Activated T-helper 1 cell treated with anti-CD3 and anti-CD28 coated beads, Interleukin-12 subunit alpha, Interleukin-12 subunit beta, Interleukin-2, Interleukin-4 antibody, amounts not matched to agents 30 ng/mL and 10 ng/mL and 1 ng/mL, durations not matched to agents 14 hours and 24 hours and 36 hours (primary cell): ENCODE measurements at regions not wholly inside any gene's neighbourhood (a gene's known extent, or its start where the extent isn't known, plus 50 kb on each side); places are given as distances from the start of the nearest gene placed in this dataset.
A peak's percentile ranks its signal among the peaks of the same experiment; 100 is the strongest.

ENCODE experiments used
- DNase-seq: peaks from one replicate; pipeline ENCODE4 v3.0.0; 2021; ENCODE audit warnings: low spot score
- H3K27ac Mint-ChIP-seq: one replicate; pipeline ENCODE4 v1.8.0; 2021; ENCODE audit warnings: mild to moderate bottlenecking, mixed read lengths
- H3K27me3 Mint-ChIP-seq: one replicate; pipeline ENCODE4 v1.8.0; 2022; ENCODE audit warnings: mild to moderate bottlenecking, moderate library complexity, mixed read lengths; ENCODE audit not compliant: insufficient read depth
- H3K36me3 Mint-ChIP-seq: one replicate; pipeline ENCODE4 v1.8.0; 2021; ENCODE audit warnings: low read depth, mixed read lengths
- H3K4me1 Mint-ChIP-seq: one replicate; pipeline ENCODE4 v1.8.0; 2021; ENCODE audit warnings: low read depth, mixed read lengths
- H3K4me3 Mint-ChIP-seq: one replicate; pipeline ENCODE4 v1.8.0; 2021; ENCODE audit warnings: mild to moderate bottlenecking, moderate library complexity, mixed read lengths
- H3K9me3 Mint-ChIP-seq: one replicate; pipeline ENCODE4 v1.8.0; 2021; ENCODE audit warnings: mixed read lengths
- intact Hi-C: fragments of 100-400 bp; cut with micrococcal nuclease; formaldehyde crosslinking; loops from one replicate; pipeline ENCODE4 v1.15.1; 2024

DNA sequence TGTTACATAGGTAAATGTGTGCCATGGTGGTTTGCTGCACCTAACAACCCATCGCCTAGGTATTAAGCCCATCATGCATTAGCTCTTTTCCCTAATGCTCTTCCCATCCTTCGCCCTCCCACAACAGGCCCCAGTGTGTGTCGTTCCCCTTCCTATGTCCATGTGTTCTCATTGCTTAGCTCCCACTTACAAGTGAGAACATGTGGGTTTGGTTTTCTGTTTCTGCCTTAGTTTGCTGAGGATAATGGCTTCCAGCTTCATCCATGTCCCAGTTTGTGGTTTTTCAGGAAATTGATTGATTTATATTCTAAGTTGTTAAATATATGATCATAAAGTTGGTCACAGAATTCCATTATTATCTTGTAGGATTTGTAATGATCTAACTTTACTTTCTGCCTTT, 85.3 kb upstream of the CAST start:
- Mint-ChIP-seq H3K4me1 (no peaks in the 10 kb centered on the region), H3K27me3 (peaks cover 13% of the 10 kb centered on the region), H3K36me3 (no peaks in the 10 kb centered on the region), H3K4me3 (no peak overlapping the region), H3K9me3 (no peaks in the 10 kb centered on the region), H3K27ac (no peak overlapping the region)
- DNase-seq = no peak
- intact Hi-C loops = no loop called here

DNA sequence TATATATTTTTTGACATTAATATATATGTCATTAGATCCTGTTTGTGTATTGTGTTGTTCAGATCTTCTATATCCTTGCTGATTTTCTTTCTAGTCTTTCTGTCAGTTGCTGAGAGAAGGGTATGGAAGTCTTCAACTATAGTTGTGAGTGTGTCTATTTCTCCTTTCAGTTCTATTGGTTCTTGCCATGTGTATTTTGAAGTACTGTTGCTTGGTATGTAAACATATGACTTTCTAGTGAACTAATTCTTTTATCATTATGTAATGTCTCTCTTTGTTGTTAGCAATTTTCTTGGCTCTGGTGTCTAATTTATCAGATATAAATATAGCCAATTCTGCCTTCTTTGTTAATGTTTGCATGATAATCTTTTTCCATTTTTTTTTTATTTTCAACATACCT, 84.3 kb upstream of the CAST start:
- no peak overlapping the region for H3K27ac Mint-ChIP-seq
- no peak for DNase-seq
- intact Hi-C loops = no loop called here
- H3K4me3 Mint-ChIP-seq = no peak overlapping the region
- peaks cover 11% of the 10 kb centered on the region for H3K27me3 Mint-ChIP-seq
- no peaks in the 10 kb centered on the region for H3K36me3 Mint-ChIP-seq
- H3K4me1 Mint-ChIP-seq = no peaks in the 10 kb centered on the region
- H3K9me3 Mint-ChIP-seq = no peaks in the 10 kb centered on the region

DNA sequence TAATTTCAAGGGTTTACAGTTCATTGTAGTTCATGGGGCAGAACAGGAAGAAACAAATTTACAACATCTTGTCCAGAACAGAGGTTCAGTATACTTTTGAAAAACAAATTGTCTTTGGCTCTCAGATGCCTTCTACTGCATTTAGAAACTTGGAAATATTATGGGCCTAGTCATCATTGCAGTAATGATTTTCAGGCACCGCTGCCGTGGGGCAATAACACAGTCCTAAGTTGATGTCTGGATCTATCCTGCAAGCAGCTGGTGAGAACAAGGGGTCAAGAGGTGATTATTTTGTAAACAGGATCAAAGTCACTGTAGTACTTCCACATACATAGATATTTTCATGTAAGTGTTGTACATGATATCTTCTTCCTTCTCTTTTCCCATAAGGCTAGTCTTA, 82.5 kb upstream of the CAST start:
- Mint-ChIP-seq H3K4me3 (no peak overlapping the region), H3K27ac (no peak overlapping the region), H3K4me1 (peaks cover 5% of the 10 kb centered on the region), H3K27me3 (peaks cover 14% of the 10 kb centered on the region), H3K9me3 (no peaks in the 10 kb centered on the region), H3K36me3 (no peaks in the 10 kb centered on the region)
- intact Hi-C loops = no loop called here
- no peak for DNase-seq

DNA sequence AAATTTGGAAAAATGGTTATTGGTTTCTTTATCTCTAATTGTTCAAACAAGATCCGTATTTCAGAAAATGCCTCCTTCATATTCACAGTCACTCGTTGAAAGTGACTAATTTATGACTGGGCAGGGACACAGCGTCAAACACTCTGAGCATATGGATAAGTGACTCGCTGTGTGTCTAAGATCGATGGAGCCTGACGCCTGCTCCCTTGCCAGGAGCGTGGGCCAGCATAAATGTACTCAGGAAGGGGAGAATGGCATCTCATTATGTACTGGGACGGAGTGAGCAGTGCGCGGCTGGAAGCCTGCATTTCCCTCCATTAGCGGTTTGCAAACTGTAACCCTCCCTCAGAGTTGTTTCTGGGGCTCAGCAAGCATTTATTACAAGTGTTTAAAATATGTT, 79.8 kb upstream of the CAST start:
- H3K27ac Mint-ChIP-seq = no peak overlapping the region
- H3K4me3 Mint-ChIP-seq = no peak overlapping the region
- intact Hi-C loops = no loop called here
- no peaks in the 10 kb centered on the region for H3K36me3 Mint-ChIP-seq
- H3K9me3 Mint-ChIP-seq = no peaks in the 10 kb centered on the region
- peaks cover 8% of the 10 kb centered on the region for H3K4me1 Mint-ChIP-seq
- no peak for DNase-seq
- H3K27me3 Mint-ChIP-seq = peaks cover 23% of the 10 kb centered on the region

DNA sequence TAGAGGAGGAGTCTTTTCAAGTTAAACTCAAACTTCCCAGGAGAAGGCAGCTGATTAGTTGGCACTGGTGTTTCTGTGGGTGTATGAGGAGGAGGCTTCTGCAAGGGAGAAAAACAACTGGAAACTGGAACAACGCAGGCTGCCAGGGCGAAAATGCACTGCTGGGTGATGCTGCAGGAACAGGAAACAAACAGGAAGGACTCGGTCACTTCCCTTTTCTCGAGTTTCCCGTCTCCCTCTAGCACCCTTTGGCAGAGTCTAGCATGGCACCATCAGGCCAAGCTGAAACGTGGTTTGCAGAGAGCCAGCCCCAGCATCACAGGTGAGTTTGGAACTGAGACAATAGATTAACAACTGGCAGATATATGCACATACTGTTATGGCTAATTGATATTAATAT, 77.5 kb upstream of the CAST start:
- DNase-seq = no peak
- H3K4me3 Mint-ChIP-seq = no peak overlapping the region
- H3K36me3 Mint-ChIP-seq = no peaks in the 10 kb centered on the region
- no peak overlapping the region for H3K27ac Mint-ChIP-seq
- no peaks in the 10 kb centered on the region for H3K9me3 Mint-ChIP-seq
- H3K4me1 Mint-ChIP-seq = peaks cover 8% of the 10 kb centered on the region
- intact Hi-C loops = no loop called here
- peaks cover 33% of the 10 kb centered on the region for H3K27me3 Mint-ChIP-seq

DNA sequence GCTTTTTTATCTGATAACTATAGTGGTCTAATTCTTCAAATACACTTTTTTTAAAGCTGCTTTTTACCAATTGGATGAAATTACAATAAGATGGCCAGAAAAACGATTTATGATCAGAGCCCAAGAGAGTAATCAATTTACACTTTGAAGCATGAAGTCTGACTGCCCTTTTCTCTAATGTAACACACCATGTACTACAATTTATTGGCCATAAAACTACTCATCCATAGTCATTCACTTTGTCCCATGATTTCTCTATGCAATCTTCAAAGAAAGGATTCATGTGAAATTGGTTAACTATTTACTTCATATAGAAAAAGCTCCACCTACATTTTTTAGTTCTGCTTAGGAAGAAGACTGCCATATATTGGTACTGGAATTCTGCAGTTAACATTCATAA, 73.6 kb upstream of the CAST start:
- no peaks in the 10 kb centered on the region for H3K9me3 Mint-ChIP-seq
- peaks cover 38% of the 10 kb centered on the region for H3K27me3 Mint-ChIP-seq
- H3K4me3 Mint-ChIP-seq = no peak overlapping the region
- H3K27ac Mint-ChIP-seq = no peak overlapping the region
- no peaks in the 10 kb centered on the region for H3K36me3 Mint-ChIP-seq
- H3K4me1 Mint-ChIP-seq = peaks cover 8% of the 10 kb centered on the region
- DNase-seq = no peak
- intact Hi-C loops = no loop called here

DNA sequence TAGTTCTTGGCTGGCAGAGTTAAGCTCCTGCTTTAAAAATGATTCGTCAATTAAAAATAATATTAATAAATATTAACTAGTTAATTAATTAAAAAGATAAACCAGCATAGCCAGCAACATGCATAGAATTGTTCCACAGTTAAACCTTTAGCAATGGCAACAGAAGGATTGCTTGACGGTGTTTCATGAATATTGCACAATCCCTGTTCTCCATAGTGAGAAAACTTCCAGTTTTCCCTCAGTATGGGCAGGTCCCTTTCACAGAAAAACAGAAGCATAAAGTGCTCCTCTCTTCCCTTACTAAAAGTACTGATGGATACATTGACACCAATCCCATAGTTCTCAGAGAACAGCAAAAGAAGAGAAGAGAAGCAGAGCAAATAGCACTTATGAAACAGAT, 71.4 kb upstream of the CAST start:
- intact Hi-C loops = no loop called here
- Mint-ChIP-seq H3K27me3 (peaks cover 36% of the 10 kb centered on the region), H3K4me1 (peaks cover 4% of the 10 kb centered on the region), H3K4me3 (no peak overlapping the region), H3K27ac (no peak overlapping the region), H3K36me3 (no peaks in the 10 kb centered on the region), H3K9me3 (no peaks in the 10 kb centered on the region)
- no peak for DNase-seq

DNA sequence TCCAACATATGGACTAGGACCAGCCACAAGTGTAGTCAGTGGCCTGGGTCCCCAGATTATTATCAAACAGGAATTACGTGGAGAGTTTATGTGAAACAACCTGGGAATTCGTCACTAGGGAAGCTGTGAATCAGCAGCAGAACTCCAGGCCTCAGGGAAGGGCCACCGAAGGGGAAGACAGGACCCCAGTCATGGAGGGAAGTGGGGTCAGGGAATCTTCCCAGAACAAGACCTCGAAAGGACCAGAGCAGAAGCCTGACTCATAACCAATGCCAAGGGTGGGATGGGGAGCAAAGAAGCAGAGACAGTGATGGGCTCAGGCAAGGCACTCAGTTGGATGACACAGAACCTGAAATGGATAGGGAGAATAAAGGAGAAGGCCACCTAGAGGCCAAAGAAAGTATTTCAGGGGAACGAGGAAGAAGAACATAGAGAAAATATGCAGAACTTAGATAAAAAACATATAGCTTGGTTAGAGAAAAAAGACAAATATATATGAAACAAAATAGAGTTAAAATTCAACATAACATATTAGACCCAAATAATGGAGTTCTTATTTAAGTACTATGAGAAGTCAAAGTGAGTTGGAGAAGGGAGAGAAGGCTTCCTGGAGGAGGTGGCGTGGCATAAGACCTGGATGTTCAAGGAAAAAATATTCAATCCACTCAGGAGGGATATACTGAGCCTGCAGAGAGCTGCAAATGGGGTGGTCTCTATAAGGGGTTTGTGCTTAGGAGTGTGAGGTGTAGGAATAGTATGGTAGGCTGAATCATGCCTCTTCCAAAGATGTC, 66.7 kb upstream of the CAST start:
- H3K4me3 Mint-ChIP-seq = no peak overlapping the region
- no peak for DNase-seq
- intact Hi-C loops = loop anchor here (5.0 kb wide), 1 partner anchor 948 kb away; the partner anchor contains the start of gene RFESD
- H3K27ac Mint-ChIP-seq = no peak overlapping the region
- H3K4me1 Mint-ChIP-seq = peaks cover 29% of the 10 kb centered on the region
- H3K27me3 Mint-ChIP-seq = peaks cover 15% of the 10 kb centered on the region
- H3K9me3 Mint-ChIP-seq = no peaks in the 10 kb centered on the region
- peaks cover 2% of the 10 kb centered on the region for H3K36me3 Mint-ChIP-seq

DNA sequence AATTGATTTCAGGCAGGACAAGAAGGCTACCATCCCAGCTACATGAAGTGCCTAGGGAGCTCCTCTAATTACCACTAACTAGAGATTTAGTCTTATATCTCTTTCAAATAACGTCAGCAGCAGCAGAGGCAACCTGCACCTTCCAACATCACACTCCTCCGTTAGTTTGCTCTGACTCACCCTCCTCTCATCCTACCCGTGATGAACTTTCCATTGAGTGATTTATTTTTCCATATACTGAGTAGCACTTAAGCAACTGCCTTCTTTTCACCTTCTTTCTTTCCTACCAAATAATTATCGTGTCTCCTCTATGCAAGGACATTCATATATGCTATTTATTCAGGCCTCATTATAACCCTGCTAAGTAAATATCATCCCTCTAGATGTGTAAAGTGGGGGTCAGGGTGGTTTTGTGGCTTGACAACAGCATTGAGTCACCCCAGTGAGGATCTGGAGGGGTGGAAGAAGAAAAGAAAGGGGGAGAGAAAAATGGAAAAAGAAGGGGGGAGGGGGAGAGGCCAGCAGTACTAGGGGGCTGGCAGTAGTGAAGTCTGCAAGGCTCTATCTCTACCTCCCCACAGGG, 64.6 kb upstream of the CAST start:
- Mint-ChIP-seq H3K4me3 (peak overlapping the region; percentile 31), H3K4me1 (peaks cover 29% of the 10 kb centered on the region), H3K36me3 (peaks cover 2% of the 10 kb centered on the region), H3K27me3 (peaks cover 18% of the 10 kb centered on the region), H3K27ac (peak overlapping the region; percentile 79), H3K9me3 (no peaks in the 10 kb centered on the region)
- intact Hi-C loops = loop anchor here (1.0 to 5.0 kb wide), 3 partner anchors 60 to 950 kb away; partner anchors contain the start of gene RFESD
- DNase-seq = no peak

DNA sequence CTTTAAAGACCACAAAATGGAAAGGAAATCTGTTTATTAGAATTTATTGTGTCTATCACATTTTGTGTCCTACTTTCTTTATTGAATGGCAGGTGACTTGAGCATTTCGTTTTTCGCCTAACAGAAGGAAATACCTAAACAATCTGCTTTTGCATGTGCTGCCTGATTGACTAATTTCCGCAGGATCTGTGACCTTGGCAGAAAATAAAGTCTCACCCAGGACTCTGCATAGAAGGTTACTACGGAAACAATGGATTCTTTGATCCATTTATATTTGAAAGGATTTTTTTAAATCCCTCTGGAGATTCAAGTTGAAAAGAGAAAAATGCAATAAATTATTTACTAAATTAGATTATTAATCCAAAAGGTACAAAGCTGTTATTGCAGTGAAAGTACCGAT, 61.0 kb upstream of the CAST start:
- no peak overlapping the region for H3K27ac Mint-ChIP-seq
- H3K27me3 Mint-ChIP-seq = peaks cover 13% of the 10 kb centered on the region
- intact Hi-C loops = loop anchor here (1.0 to 10.0 kb wide), 5 partner anchors 160 to 826 kb away; partner anchors contain the start of gene ELL2
- no peaks in the 10 kb centered on the region for H3K9me3 Mint-ChIP-seq
- H3K36me3 Mint-ChIP-seq = peaks cover 2% of the 10 kb centered on the region
- peaks cover 20% of the 10 kb centered on the region for H3K4me1 Mint-ChIP-seq
- H3K4me3 Mint-ChIP-seq = no peak overlapping the region
- DNase-seq = no peak

DNA sequence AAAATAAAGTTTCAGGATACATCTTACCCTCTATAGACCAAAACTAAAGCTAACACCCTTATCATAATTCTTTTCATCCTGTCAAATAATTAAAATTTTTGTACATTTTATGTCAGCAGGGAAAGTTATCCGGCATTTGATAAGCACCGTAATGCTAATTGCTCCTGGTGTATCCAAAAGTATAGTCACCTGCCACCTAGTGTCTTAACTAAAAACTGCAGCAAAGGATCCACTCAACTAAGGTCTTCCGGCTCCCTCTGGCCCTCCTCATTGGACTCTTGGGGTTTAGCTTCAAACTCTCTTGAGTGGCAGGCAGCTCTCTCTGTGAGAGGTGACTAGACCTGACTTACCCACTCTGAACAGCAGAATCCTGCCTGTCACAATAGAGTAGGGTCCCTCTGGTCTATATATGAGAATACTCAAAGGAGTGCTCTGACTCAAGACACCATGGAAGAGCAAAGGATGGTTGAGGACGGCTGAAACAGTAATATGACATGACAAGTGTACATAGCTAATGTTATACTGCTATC, 60.4 kb upstream of the CAST start:
- Mint-ChIP-seq H3K4me1 (peaks cover 18% of the 10 kb centered on the region), H3K27ac (no peak overlapping the region), H3K36me3 (peaks cover 2% of the 10 kb centered on the region), H3K27me3 (peaks cover 13% of the 10 kb centered on the region), H3K4me3 (no peak overlapping the region), H3K9me3 (no peaks in the 10 kb centered on the region)
- DNase-seq = peak; percentile 29
- intact Hi-C loops = loop anchor here (1.0 to 10.0 kb wide), 5 partner anchors 161 to 827 kb away; partner anchors contain the start of gene ELL2

DNA sequence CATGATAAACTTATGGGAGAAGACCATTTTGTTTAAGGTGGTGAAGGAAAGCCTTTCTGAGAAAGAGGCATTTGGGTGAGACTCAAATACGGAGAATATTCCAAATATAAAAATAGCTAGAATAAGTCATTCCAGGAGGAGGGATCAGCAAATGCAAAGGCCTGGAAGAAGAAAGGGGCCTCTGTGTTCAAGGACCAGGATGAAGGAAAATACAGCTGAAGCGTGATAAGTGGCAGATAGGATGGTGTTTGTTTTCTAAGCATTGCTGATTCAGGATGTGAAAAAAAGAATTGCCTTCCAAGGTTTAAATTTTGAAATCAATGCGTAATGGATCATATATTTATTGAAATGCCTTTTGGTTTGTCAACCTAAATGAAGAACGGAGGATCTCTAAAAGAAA, 59.4 kb upstream of the CAST start:
- Mint-ChIP-seq H3K36me3 (no peaks in the 10 kb centered on the region), H3K4me3 (no peak overlapping the region), H3K27ac (no peak overlapping the region), H3K27me3 (peaks cover 15% of the 10 kb centered on the region), H3K4me1 (peaks cover 8% of the 10 kb centered on the region), H3K9me3 (no peaks in the 10 kb centered on the region)
- no peak for DNase-seq
- intact Hi-C loops = loop anchor here (5.0 to 10.0 kb wide), 2 partner anchors 640 to 828 kb away; partner anchors contain the start of gene ELL2

DNA sequence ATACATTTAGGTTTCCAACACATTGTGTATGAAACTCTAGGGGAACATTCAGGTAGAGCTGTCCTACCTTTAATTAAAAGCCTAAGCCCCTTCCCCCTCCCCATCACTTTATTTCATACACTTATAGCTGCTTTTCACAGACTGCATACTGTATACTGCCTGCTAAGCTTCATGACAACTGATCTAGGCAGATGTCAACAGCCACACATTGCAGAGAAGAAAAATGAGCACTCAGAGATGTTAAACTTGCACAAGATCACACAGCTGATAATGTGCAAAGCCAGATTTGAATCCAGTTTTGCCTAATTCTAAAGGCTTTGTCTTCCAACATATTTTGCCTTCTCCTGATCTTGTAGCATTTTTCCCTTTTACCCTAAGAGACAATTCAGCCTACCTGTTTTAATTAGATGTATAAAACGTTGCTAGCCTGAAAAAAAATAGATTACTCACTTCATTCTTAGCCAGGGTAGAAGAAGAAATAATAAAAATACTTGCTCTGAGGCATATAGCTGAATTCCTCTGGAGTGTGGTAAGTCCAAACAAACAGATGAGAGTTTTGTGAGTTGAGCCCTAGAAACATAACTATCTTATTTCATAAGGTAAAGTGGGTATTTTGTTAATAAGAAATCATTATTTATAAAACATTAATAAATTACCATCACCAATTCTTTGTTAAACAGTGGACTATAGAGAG, 56.9 kb upstream of the CAST start:
- no peaks in the 10 kb centered on the region for H3K36me3 Mint-ChIP-seq
- no peak for DNase-seq
- H3K27ac Mint-ChIP-seq = no peak overlapping the region
- no peak overlapping the region for H3K4me3 Mint-ChIP-seq
- peaks cover 27% of the 10 kb centered on the region for H3K27me3 Mint-ChIP-seq
- intact Hi-C loops = loop anchor here (10.0 kb wide), 1 partner anchor 830 kb away; no protein-coding TSS in a partner anchor
- no peaks in the 10 kb centered on the region for H3K4me1 Mint-ChIP-seq
- H3K9me3 Mint-ChIP-seq = no peaks in the 10 kb centered on the region
